ENCODE measurements at regions not wholly inside any gene's neighbourhood (a gene's known extent, or its start where the extent isn't known, plus 50 kb on each side); places are given as distances from the start of the nearest gene placed in this dataset.

DNA sequence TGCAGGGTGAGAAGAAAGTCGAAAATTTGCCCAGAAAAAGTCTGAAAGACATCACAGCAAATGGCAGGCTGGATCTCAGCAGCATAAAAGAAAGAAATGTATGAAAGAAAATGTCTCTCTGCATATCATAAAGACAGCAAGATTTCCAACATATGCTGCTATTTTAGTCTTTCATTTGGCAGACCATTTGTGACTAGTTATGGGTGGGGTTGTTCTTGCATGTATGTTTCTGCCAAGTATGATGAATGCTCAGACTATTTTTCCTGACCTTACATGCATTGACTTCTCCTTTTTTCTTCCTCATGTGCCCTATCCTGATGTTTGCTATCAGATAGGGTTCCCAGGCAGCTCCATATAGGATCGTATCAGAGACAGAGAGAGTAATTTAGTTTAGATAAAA lies 58.5 kb upstream of the PARD3B start:
- TF ChIP-seq, protein P1, sequence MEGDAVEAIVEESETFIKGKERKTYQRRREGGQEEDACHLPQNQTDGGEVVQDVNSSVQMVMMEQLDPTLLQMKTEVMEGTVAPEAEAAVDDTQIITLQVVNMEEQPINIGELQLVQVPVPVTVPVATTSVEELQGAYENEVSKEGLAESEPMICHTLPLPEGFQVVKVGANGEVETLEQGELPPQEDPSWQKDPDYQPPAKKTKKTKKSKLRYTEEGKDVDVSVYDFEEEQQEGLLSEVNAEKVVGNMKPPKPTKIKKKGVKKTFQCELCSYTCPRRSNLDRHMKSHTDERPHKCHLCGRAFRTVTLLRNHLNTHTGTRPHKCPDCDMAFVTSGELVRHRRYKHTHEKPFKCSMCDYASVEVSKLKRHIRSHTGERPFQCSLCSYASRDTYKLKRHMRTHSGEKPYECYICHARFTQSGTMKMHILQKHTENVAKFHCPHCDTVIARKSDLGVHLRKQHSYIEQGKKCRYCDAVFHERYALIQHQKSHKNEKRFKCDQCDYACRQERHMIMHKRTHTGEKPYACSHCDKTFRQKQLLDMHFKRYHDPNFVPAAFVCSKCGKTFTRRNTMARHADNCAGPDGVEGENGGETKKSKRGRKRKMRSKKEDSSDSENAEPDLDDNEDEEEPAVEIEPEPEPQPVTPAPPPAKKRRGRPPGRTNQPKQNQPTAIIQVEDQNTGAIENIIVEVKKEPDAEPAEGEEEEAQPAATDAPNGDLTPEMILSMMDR (IDR thresholded peaks at IDR 0.05; ENCODE audit: low read length), result no peak
- TF ChIP-seq EZH2 (IDR thresholded peaks at IDR 0.05; ENCODE audit: borderline replicate concordance, low read length), result no peak
